Left lung (tissue), 4 donors: ENCODE measurements at regions not wholly inside any gene's neighbourhood (a gene's known extent, or its start where the extent isn't known, plus 50 kb on each side); places are given as distances from the start of the nearest gene placed in this dataset.

Source experiments
- ATAC-seq: fragments of 200-7000 bp; cut with Tn5 transposase; one replicate; pipeline ENCODE4 v1.9.1; 2020; ENCODE audit warnings: moderate library complexity
- DNase-seq, 4 donors: peaks; one replicate each; pipeline ENCODE4 v3.0.0-alpha.2; 2013 to 2020
- H3K27ac ChIP-seq, 2 donors: fragments of 200-600 bp; sonication (generic) in 1 of 2; one replicate each; pipeline versions ENCODE4 v1.5.0 to v1.8.0; 2020 to 2021
- H3K27me3 ChIP-seq, 2 donors: fragments of 200-600 bp; sonication (generic) in 1 of 2; one replicate each; pipeline versions ENCODE4 v1.5.0 to v1.8.0; 2020 to 2021
- H3K36me3 ChIP-seq, 2 donors: fragments of 200-600 bp; sonication (generic) in 1 of 2; one replicate each; pipeline versions ENCODE4 v1.5.0 to v1.8.0; 2020 to 2021
- H3K4me1 ChIP-seq, 2 donors: fragments of 200-600 bp; one replicate each; pipeline ENCODE4 v1.8.0; 2021
- H3K4me3 ChIP-seq, 2 donors: fragments of 200-600 bp; sonication (generic) in 1 of 2; one replicate each; pipeline versions ENCODE4 v1.5.0 to v1.8.0; 2020 to 2021; ENCODE audit warnings: mild to moderate bottlenecking in 1 of 2
- H3K9me3 ChIP-seq, 2 donors: fragments of 200-600 bp; sonication (generic) in 1 of 2; one replicate each; pipeline versions ENCODE4 v1.5.0 to v1.8.0; 2020 to 2021
- intact Hi-C, 2 donors: fragments of 100-400 bp; cut with DNase I; formaldehyde crosslinking; loops; one replicate each; pipeline versions ENCODE4 v1.11.2 to v1.14.2; 2022
- TF ChIP-seq, protein P1 (sequence below), 2 donors: fragments of 200-600 bp; sonication (generic) in 1 of 2; IDR thresholded peaks; one replicate each; pipeline versions ENCODE4 v1.5.0 to v1.8.0; 2021; ENCODE audit warnings: antibody characterized with exemption in 2 of 2
- donor health status: DM: no; HTN: yes; CAD: no.
- donor health status: DM: no; HTN: no; CAD: no.

DNA sequence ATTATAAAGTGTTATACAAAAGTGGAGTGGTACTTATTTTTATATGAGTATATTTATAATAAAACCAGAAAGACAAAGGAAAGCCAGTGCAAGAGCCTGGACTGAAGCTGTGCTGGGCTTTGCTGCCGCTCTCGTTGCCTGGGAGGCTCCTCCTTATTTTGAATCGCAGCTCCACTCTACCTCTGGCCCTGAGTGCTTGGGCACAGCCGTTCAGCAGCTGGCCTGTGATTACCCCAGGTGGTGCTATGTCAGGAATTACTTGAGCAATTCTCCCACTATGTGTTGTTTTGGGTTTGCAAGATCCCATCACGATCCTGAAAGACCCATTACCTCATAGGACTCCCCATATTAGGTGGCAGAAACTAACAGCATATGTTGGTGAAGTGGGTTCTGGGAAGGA lies 53.0 kb upstream of the LCLAT1 start:
- no peaks in the 10 kb centered on the region for H3K27me3 ChIP-seq
- ATAC-seq = peak; percentile 73
- intact Hi-C loops = no loop called here
- no peak overlapping the region for H3K27ac ChIP-seq
- DNase-seq = peak in 1 of 4 donors; percentile 53
- H3K9me3 ChIP-seq = no peaks in the 10 kb centered on the region
- H3K36me3 ChIP-seq = no peaks in the 10 kb centered on the region
- H3K4me3 ChIP-seq = no peak overlapping the region
- TF ChIP-seq, protein P1, sequence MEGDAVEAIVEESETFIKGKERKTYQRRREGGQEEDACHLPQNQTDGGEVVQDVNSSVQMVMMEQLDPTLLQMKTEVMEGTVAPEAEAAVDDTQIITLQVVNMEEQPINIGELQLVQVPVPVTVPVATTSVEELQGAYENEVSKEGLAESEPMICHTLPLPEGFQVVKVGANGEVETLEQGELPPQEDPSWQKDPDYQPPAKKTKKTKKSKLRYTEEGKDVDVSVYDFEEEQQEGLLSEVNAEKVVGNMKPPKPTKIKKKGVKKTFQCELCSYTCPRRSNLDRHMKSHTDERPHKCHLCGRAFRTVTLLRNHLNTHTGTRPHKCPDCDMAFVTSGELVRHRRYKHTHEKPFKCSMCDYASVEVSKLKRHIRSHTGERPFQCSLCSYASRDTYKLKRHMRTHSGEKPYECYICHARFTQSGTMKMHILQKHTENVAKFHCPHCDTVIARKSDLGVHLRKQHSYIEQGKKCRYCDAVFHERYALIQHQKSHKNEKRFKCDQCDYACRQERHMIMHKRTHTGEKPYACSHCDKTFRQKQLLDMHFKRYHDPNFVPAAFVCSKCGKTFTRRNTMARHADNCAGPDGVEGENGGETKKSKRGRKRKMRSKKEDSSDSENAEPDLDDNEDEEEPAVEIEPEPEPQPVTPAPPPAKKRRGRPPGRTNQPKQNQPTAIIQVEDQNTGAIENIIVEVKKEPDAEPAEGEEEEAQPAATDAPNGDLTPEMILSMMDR (IDR thresholded peaks at IDR 0.05) = no peak
- no peaks in the 10 kb centered on the region for H3K4me1 ChIP-seq

DNA sequence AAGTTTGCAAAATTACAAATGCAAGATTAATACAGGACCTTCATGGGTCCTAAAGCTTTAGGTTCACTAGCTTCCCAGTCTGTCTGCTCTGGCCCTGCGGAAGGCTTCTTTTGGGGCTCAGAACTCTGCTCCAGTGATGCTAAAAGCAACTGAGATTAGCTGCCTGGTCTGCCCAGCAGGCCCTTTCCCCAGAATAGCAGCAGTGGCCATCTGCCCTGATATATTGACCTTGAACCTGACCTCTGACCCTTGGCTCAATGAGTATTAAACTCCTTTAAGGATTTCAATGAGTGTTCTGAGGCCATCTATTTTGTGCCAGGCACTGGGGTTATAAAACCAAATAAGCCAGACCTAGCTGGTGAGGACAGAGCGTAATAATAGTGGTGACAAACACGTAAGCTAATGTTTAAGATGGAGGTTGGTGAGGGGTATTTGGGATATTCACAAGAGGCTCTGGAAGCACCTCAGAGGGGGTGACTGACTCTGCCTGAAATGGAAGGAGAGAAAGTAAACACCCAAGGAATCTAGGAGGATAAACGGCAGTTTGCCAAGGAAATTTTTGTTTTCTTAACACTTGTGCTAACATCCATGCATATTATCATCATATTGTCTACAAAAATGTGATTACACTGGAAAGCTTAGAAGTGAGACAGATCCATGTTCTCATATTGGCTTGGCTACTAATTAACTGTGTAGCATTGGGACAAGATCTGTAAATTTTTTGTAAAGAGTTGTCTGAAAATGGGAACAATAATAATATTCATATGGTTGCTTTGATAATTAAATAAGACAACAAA lies 50.4 kb upstream of the LCLAT1 start:
- no peaks in the 10 kb centered on the region for H3K4me1 ChIP-seq
- H3K4me3 ChIP-seq = no peak overlapping the region
- no peaks in the 10 kb centered on the region for H3K27me3 ChIP-seq
- no peak overlapping the region for H3K27ac ChIP-seq
- DNase-seq (no peak), ATAC-seq (no peak)
- H3K36me3 ChIP-seq = no peaks in the 10 kb centered on the region
- TF ChIP-seq, protein P1 (IDR thresholded peaks at IDR 0.05) = no peak
- intact Hi-C loops = no loop called here
- no peaks in the 10 kb centered on the region for H3K9me3 ChIP-seq
